ENCODE measurements at regions not wholly inside any gene's neighbourhood (a gene's known extent, or its start where the extent isn't known, plus 50 kb on each side); places are given as distances from the start of the nearest gene placed in this dataset.

- ChIA-PET CTCF (interaction anchor here (0.6 kb wide), 1 partner anchor 1186 kb away, joined by 3 read pairs; no protein-coding TSS in a partner anchor), RAD21 (ENCODE audit: unreplicated experiment) (no interaction called here), POLR2A (no interaction called here), SMC1A (ENCODE audit: uncharacterized antibody, unreplicated experiment) (no interaction called here)
- no peak overlapping the region for H3K9ac ChIP-seq (ENCODE audit: control insufficient read depth, insufficient read depth, low read length)
- H3K27me3 ChIP-seq (replicated peaks in 1 of 2; ENCODE audit: control insufficient read depth in 2 of 2, insufficient read depth in 2 of 2, low read length in 1 of 2), result no peaks in the 10 kb centered on the region
- no peaks in the 10 kb centered on the region for H3K9me3 ChIP-seq (replicated peaks; ENCODE audit: control insufficient read depth, insufficient read depth, low read length)
- intact Hi-C loops (cut with micrococcal nuclease; ENCODE audit: unreplicated experiment), result no loop called here
- H3K4me3 ChIP-seq, result no peak overlapping the region
- H3K36me3 ChIP-seq (ENCODE audit: control insufficient read depth in 2 of 2, insufficient read depth in 2 of 2, low read length in 1 of 2), result no peaks in the 10 kb centered on the region
- H3K4me1 ChIP-seq (ENCODE audit: control insufficient read depth, insufficient read depth, low read length), result no peaks in the 10 kb centered on the region
- no peak overlapping the region for H3K4me2 ChIP-seq (ENCODE audit: control insufficient read depth, insufficient read depth)
- 10% methylated on average over 4 of the region's 4 CpGs for WGBS (ENCODE audit: insufficient coverage, insufficient replicate concordance, low lambda C conversion rate, missing lambda C conversion rate)
- no peaks in the 10 kb centered on the region for H4K20me1 ChIP-seq (ENCODE audit: control insufficient read depth, insufficient read depth)
- no peak for FAIRE-seq
- ATAC-seq, result no peak
- no peaks in the 10 kb centered on the region for H3K79me2 ChIP-seq (ENCODE audit: control insufficient read depth, insufficient read depth, low read length)
- DNase-seq (ENCODE audit: low read depth, low spot score), result no peak
- in situ Hi-C loops (cut with MboI), result no loop called here
- H2AFZ ChIP-seq (ENCODE audit: control insufficient read depth, low read depth, low read length), result no peak overlapping the region
- TF ChIP-seq ZNF217 (IDR thresholded peaks at IDR 0.05) (no peak), SREBF1 (IDR thresholded peaks at IDR 0.05; ENCODE audit: low read length) (no peak), E4F1 (IDR thresholded peaks at IDR 0.05; ENCODE audit: borderline replicate concordance, partially characterized antibody) (no peak), IKZF2 (IDR thresholded peaks at IDR 0.05) (no peak), ETV6 (conservative IDR thresholded peaks at IDR 0.05 in 1 of 2, IDR thresholded peaks at IDR 0.05 in 1 of 2; ENCODE audit: borderline replicate concordance in 1 of 2, low read depth in 1 of 2) (no peak), RCOR1 (conservative IDR thresholded peaks at IDR 0.05; ENCODE audit: low read depth, low read length) (no peak), IRF5 (IDR thresholded peaks at IDR 0.05; ENCODE audit: borderline replicate concordance) (no peak), RUNX3 (IDR thresholded peaks at IDR 0.05; ENCODE audit: low read length) (no peak), BCL11A (IDR thresholded peaks at IDR 0.05; ENCODE audit: low read depth, low read length) (no peak), RELB (IDR thresholded peaks at IDR 0.05; ENCODE audit: low read depth) (no peak), SKIL (IDR thresholded peaks at IDR 0.05; ENCODE audit: low read depth, poor library complexity, severe bottlenecking) (no peak), BRCA1 (IDR thresholded peaks at IDR 0.05; ENCODE audit: low read depth, low read length) (no peak), E2F4 (IDR thresholded peaks at IDR 0.05; ENCODE audit: low read depth, low read length) (no peak)
- BruUV-seq (replicated peaks), result no TSS peak
- H3K27ac ChIP-seq (ENCODE audit: control insufficient read depth, insufficient read depth), result no peak overlapping the region
Observed at GRCh38 chr5:25950681-25951080, 1087.7 kb downstream of the CDH9 start.
